H1 (cell line): ENCODE measurements at regions not wholly inside any gene's neighbourhood (a gene's known extent, or its start where the extent isn't known, plus 50 kb on each side); places are given as distances from the start of the nearest gene placed in this dataset.

Experiments
- CTCF ChIA-PET: fragments of 300-600 bp; sonication (Branson Sonifier 250); formaldehyde crosslinking; loops from one replicate; lab custom pipeline; 2021; ENCODE audit not compliant: partially characterized antibody; lab: Charles Lee
- POLR2A ChIA-PET: fragments of 300-600 bp; sonication (Branson Sonifier 250); formaldehyde crosslinking; loops from one replicate; lab custom pipeline; 2021; ENCODE audit warnings: inconsistent platforms; ENCODE audit not compliant: partially characterized antibody; lab: Charles Lee
- DNase-seq, 2 experiments: peaks; one replicate each; pipeline versions ENCODE4 v3.0.0 to v3.0.0-alpha.2; 2010 to 2022; ENCODE audit warnings: low spot score in 2 of 2, low read depth in 1 of 2, mixed read lengths in 1 of 2
- FAIRE-seq: peaks from 2 replicates; lab custom pipeline; 2011; peaks lifted over from hg19 to GRCh38; lab: Jason Lieb, UNC
- H2AFZ ChIP-seq: 2 replicates; pipeline ENCODE4 v1.8.1; 2012; ENCODE audit warnings: low read length, inconsistent platforms
- H2AK5ac ChIP-seq: 2 replicates; pipeline ENCODE4 v1.6.1; 2013; ENCODE audit warnings: low read depth, low read length
- H2BK120ac ChIP-seq: replicated peaks from 2 replicates; pipeline ENCODE3; 2013; ENCODE audit warnings: low read depth, low read length, inconsistent platforms
- H2BK12ac ChIP-seq: 2 replicates; pipeline ENCODE4 v1.6.1; 2013; ENCODE audit warnings: low read depth, low read length
- H2BK15ac ChIP-seq: 2 replicates; pipeline ENCODE4 v1.6.1; 2013; ENCODE audit warnings: low read length
- H2BK20ac ChIP-seq: 2 replicates; pipeline ENCODE4 v1.6.1; 2013; ENCODE audit warnings: low read length
- H2BK5ac ChIP-seq: 2 replicates; pipeline ENCODE4 v1.6.1; 2013; ENCODE audit warnings: low read depth, low read length
- H3K14ac ChIP-seq: 2 replicates; pipeline ENCODE4 v1.6.1; 2013; ENCODE audit warnings: inconsistent platforms; ENCODE audit not compliant: insufficient read length
- H3K18ac ChIP-seq: 2 replicates; pipeline ENCODE4 v1.6.1; 2013; ENCODE audit warnings: low read length; ENCODE audit errors: extremely low read depth
- H3K23ac ChIP-seq: 2 replicates; pipeline ENCODE4 v1.6.1; 2013; ENCODE audit warnings: inconsistent platforms; ENCODE audit not compliant: insufficient read length
- H3K23me2 ChIP-seq: 2 replicates; pipeline ENCODE4 v1.6.1; 2013; ENCODE audit warnings: low read depth, low read length
- H3K27ac ChIP-seq: 2 replicates; pipeline ENCODE4 v1.6.1; 2011; ENCODE audit warnings: low read depth, low read length, inconsistent platforms
- H3K27me3 ChIP-seq, 4 experiments: replicated peaks in 1 of 4; 1 replicate in 1 of 4; 2 replicates in 3 of 4; pipeline versions ENCODE4 v1.6.1 to v1.8.1; 2011 to 2013; ENCODE audit warnings: low read length in 3 of 4, mild to moderate bottlenecking in 3 of 4, inconsistent platforms in 2 of 4, mixed read lengths in 2 of 4, moderate library complexity in 1 of 4; ENCODE audit not compliant: control insufficient read depth in 3 of 4, insufficient read depth in 3 of 4; ENCODE audit errors: extremely low read depth in 1 of 4
- H3K36me3 ChIP-seq, 4 experiments: 2 replicates each; pipeline versions ENCODE4 v1.6.1 to v1.8.1; 2011 to 2013; ENCODE audit warnings: mild to moderate bottlenecking in 4 of 4, low read length in 3 of 4, moderate library complexity in 2 of 4, control low read depth in 1 of 4, inconsistent platforms in 1 of 4; ENCODE audit not compliant: insufficient read depth in 4 of 4, control insufficient read depth in 2 of 4
- H3K4ac ChIP-seq: replicated peaks from 2 replicates; pipeline ENCODE3; 2013; ENCODE audit warnings: low read length, low read depth, mixed read lengths, inconsistent platforms; ENCODE audit not compliant: insufficient read length
- H3K4me1 ChIP-seq, 4 experiments: replicated peaks in 1 of 4; 1 replicate in 1 of 4; 2 replicates in 3 of 4; pipeline versions ENCODE4 v1.6.1 to v1.8.1; 2011 to 2013; ENCODE audit warnings: low read length in 3 of 4, inconsistent platforms in 2 of 4, mixed read lengths in 1 of 4; ENCODE audit not compliant: insufficient read depth in 4 of 4, control insufficient read depth in 3 of 4
- H3K4me2 ChIP-seq, 2 experiments: 2 replicates each; pipeline versions ENCODE4 v1.6.1 to v1.8.1; 2011 to 2013; ENCODE audit warnings: low read depth in 2 of 2, low read length in 2 of 2, control low read depth in 1 of 2, inconsistent platforms in 1 of 2, mild to moderate bottlenecking in 1 of 2; ENCODE audit not compliant: insufficient read depth in 1 of 2
- H3K4me3 ChIP-seq, 4 experiments: fragments of 200-600, 300-600 bp in 1 of 4; sonication (generic), shearing (Covaris generic), sonication (Bioruptor Twin) in 1 of 4; 2 replicates each; pipeline versions ENCODE4 v1.5.1 to v1.8.1; 2011 to 2016; ENCODE audit warnings: low read length in 4 of 4, low read depth in 3 of 4, control low read depth in 2 of 4, inconsistent platforms in 2 of 4, mild to moderate bottlenecking in 2 of 4, mixed read lengths in 1 of 4, moderate library complexity in 1 of 4; ENCODE audit not compliant: insufficient read depth in 2 of 4; ENCODE audit errors: extremely low read depth in 1 of 4
- H3K56ac ChIP-seq: replicated peaks from 2 replicates; pipeline ENCODE3; 2013; ENCODE audit warnings: low read depth, mild to moderate bottlenecking, mixed read lengths, low read length, inconsistent platforms; ENCODE audit not compliant: insufficient read length
- H3K79me1 ChIP-seq: 2 replicates; pipeline ENCODE4 v1.6.1; 2013; ENCODE audit warnings: low read depth, low read length, control low read depth
- H3K79me2 ChIP-seq, 2 experiments: 2 replicates each; pipeline versions ENCODE4 v1.6.1 to v1.8.1; 2012 to 2013; ENCODE audit warnings: low read length in 2 of 2, mild to moderate bottlenecking in 2 of 2, inconsistent platforms in 1 of 2; ENCODE audit not compliant: insufficient read depth in 2 of 2, control insufficient read depth in 1 of 2
- H3K9ac ChIP-seq, 4 experiments: replicated peaks in 1 of 4; 1 replicate in 1 of 4; 2 replicates in 3 of 4; pipeline versions ENCODE4 v1.6.1 to v1.8.1; 2011 to 2013; ENCODE audit warnings: low read depth in 3 of 4, low read length in 3 of 4, control low read depth in 2 of 4, mild to moderate bottlenecking in 2 of 4, moderate library complexity in 2 of 4, inconsistent platforms in 1 of 4; ENCODE audit errors: extremely low read depth in 1 of 4
- H3K9me3 ChIP-seq, 2 experiments: 2 replicates each; pipeline versions ENCODE4 v1.6.1 to v1.8.1; 2012 to 2013; ENCODE audit warnings: mild to moderate bottlenecking in 2 of 2, moderate library complexity in 2 of 2, control low read depth in 1 of 2, inconsistent platforms in 1 of 2, low read depth in 1 of 2, low read length in 1 of 2, mixed read lengths in 1 of 2; ENCODE audit not compliant: insufficient read depth in 2 of 2
- H4K20me1 ChIP-seq, 2 experiments: replicated peaks in 1 of 2; 2 replicates each; pipeline versions ENCODE3 to v1.8.1; 2011 to 2013; ENCODE audit warnings: inconsistent platforms in 2 of 2, low read length in 2 of 2, mild to moderate bottlenecking in 1 of 2; ENCODE audit not compliant: insufficient read depth in 2 of 2, control insufficient read depth in 1 of 2
- H4K5ac ChIP-seq: 2 replicates; pipeline ENCODE4 v1.6.1; 2013; ENCODE audit warnings: low read length, low read depth, mixed read lengths, inconsistent platforms; ENCODE audit not compliant: insufficient read length
- H4K8ac ChIP-seq: 2 replicates; pipeline ENCODE4 v1.8.0; 2013; ENCODE audit warnings: mild to moderate bottlenecking, moderate library complexity, low read length, inconsistent platforms; ENCODE audit not compliant: insufficient read depth; ENCODE audit errors: extremely low read depth
- H4K91ac ChIP-seq: replicated peaks from 2 replicates; pipeline ENCODE3; 2013; ENCODE audit warnings: low read length, mixed read lengths, inconsistent platforms; ENCODE audit not compliant: insufficient read length
- EP300 ChIP-seq, 2 experiments: IDR thresholded peaks; 1 replicate in 1 of 2; 2 replicates in 1 of 2; pipeline ENCODE4 v1.6.1; 2011 to 2012; ENCODE audit warnings: low read depth in 2 of 2, low read length in 2 of 2, mild to moderate bottlenecking in 2 of 2, borderline replicate concordance in 1 of 2, inconsistent platforms in 1 of 2, moderate library complexity in 1 of 2
- KDM5A ChIP-seq: fragments of 200-600 bp; IDR thresholded peaks from 2 replicates; pipeline ENCODE4 v1.7.1; 2012; ENCODE audit warnings: mild to moderate bottlenecking, low read length, inconsistent platforms, mixed read lengths
- USF2 ChIP-seq: IDR thresholded peaks from 2 replicates; pipeline ENCODE4 v1.6.1; 2011; ENCODE audit warnings: low read length, improper control_type of control experiment
- ZNF274 ChIP-seq: IDR thresholded peaks from 2 replicates; pipeline ENCODE4 v1.7.0; 2012; ENCODE audit warnings: low read length, borderline replicate concordance; ENCODE audit errors: extremely low read depth
- WGBS, 2 experiments: shearing (Covaris generic) in 1 of 2; methylation state at CpG; one replicate each; pipeline versions ENCODE4 v1.1.6 to v1.1.7; 2013 to 2015; ENCODE audit warnings: low lambda C conversion rate in 2 of 2, mixed read lengths in 2 of 2, inconsistent platforms in 1 of 2, low coverage in 1 of 2, missing lambda C conversion rate in 1 of 2; ENCODE audit not compliant: insufficient replicate concordance in 2 of 2, insufficient coverage in 1 of 2, insufficient read length in 1 of 2; ENCODE audit errors: extremely low coverage in 1 of 2, missing lambda C conversion rate in 1 of 2; 5-methylcytosine and 5-hydroxymethylcytosine counted together

- no peak overlapping the region for H3K9ac ChIP-seq
- no peak overlapping the region for H3K14ac ChIP-seq
- no peak overlapping the region for H3K23ac ChIP-seq
- no peaks in the 10 kb centered on the region for H3K27me3 ChIP-seq
- H3K56ac ChIP-seq: no peak overlapping the region
- H3K9me3 ChIP-seq: no peaks in the 10 kb centered on the region
- POLR2A ChIA-PET: no interaction called here
- no peak overlapping the region for H3K4me2 ChIP-seq
- H4K20me1 ChIP-seq: no peaks in the 10 kb centered on the region
- H3K4me1 ChIP-seq: no peaks in the 10 kb centered on the region
- no peaks in the 10 kb centered on the region for H3K79me2 ChIP-seq
- no peaks in the 10 kb centered on the region for H3K79me1 ChIP-seq
- H2BK120ac ChIP-seq: no peak overlapping the region
- H2BK12ac ChIP-seq: no peak overlapping the region
- H2BK15ac ChIP-seq: no peak overlapping the region
- no peaks in the 10 kb centered on the region for H3K23me2 ChIP-seq
- no peak overlapping the region for H4K91ac ChIP-seq
- no peak overlapping the region for H3K4ac ChIP-seq
- H3K27ac ChIP-seq: no peak overlapping the region
- no peak overlapping the region for H3K4me3 ChIP-seq
- no peak overlapping the region for H3K18ac ChIP-seq
- no peak overlapping the region for H2AK5ac ChIP-seq
- 91% methylated on average over 6 of the region's 6 CpGs; no CpG with 5 or more reads in 1 of the 2 experiments for WGBS, 2 experiments
- H4K5ac ChIP-seq: no peak overlapping the region
- H2BK5ac ChIP-seq: no peak overlapping the region
- no peak for DNase-seq
- TF ChIP-seq ZNF274 (no peak), EP300 (IDR thresholded peaks at IDR 0.05; ENCODE audit: borderline replicate concordance in 1 of 2, low read depth in 2 of 2, low read length in 2 of 2) (no peak), USF2 (no peak), KDM5A (no peak)
- TF ChIP-seq, all 59 proteins: peak for 0
- H2BK20ac ChIP-seq: no peak overlapping the region
- CTCF ChIA-PET: no interaction called here
- H3K36me3 ChIP-seq: no peaks in the 10 kb centered on the region
- FAIRE-seq: no peak
- no peak overlapping the region for H2AFZ ChIP-seq
- no peak overlapping the region for H4K8ac ChIP-seq
These were observed 527.2 kb upstream of the PRKX start for GRCh38 chrX:4240541-4241194.
